WERI-Rb-1 (cell line): ENCODE measurements at regions not wholly inside any gene's neighbourhood (a gene's known extent, or its start where the extent isn't known, plus 50 kb on each side); places are given as distances from the start of the nearest gene placed in this dataset.
A peak's percentile ranks its signal among the peaks of the same experiment; 100 is the strongest.
"Not testable (repeated sequence)": the region's sequence is repeated elsewhere in the genome, so short reads cannot be mapped to it uniquely, and the experiment has no call there.

Experiments used
- DNase-seq: peaks from one replicate; pipeline ENCODE4 v3.0.0-alpha.2; 2020
- H3K27ac ChIP-seq: fragments of 250-450 bp; sonication (Bioruptor Pico); 2 replicates; pipeline ENCODE4 v1.5.1; 2020; ENCODE audit warnings: mild to moderate bottlenecking, moderate library complexity
- H3K27me3 ChIP-seq: fragments of 250-450 bp; sonication (Bioruptor Pico); 2 replicates; pipeline ENCODE4 v1.5.1; 2021; ENCODE audit warnings: mild to moderate bottlenecking, low read depth, moderate library complexity; ENCODE audit not compliant: insufficient read depth, severe bottlenecking
- H3K36me3 ChIP-seq: fragments of 250-450 bp; sonication (Bioruptor Pico); 2 replicates; pipeline ENCODE4 v1.5.1; 2020; ENCODE audit warnings: mild to moderate bottlenecking, moderate library complexity
- H3K4me3 ChIP-seq: 2 replicates; pipeline ENCODE4 v1.5.1; 2011; ENCODE audit warnings: low read depth, mild to moderate bottlenecking, control low read depth, low read length
- H3K9me3 ChIP-seq: fragments of 250-450 bp; sonication (Bioruptor Pico); 2 replicates; pipeline ENCODE4 v1.5.1; 2021; ENCODE audit warnings: mild to moderate bottlenecking, moderate library complexity; ENCODE audit not compliant: severe bottlenecking
- TF ChIP-seq, protein P1 (sequence below): IDR thresholded peaks from 2 replicates; pipeline ENCODE4 v1.5.1; 2011; ENCODE audit warnings: low read depth, mild to moderate bottlenecking, control low read depth, inconsistent platforms, low read length

DNA sequence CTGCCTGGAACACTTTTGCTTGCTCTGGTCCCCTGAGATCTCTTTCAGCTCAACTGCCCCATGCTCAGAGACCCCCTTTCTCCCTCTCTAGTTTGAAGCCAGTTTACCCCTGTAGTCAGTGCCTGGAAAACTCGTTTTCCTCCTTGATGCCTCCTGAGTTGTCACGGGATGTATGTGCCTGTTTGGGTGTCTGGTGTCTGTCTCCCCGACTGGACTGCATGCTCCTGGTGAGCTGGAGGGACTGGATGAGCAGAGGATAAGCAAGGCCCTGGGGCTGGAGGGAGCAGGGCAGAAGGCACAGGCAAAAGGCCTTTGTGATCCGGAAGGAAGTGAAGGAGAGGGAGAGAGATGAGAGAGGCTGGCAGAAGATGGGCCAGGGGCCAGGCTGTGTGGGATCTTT lies 120.3 kb upstream of the ZNF195 start:
- not testable (repeated sequence) for H3K27ac ChIP-seq, H3K4me3 ChIP-seq, H3K9me3 ChIP-seq, DNase-seq, H3K27me3 ChIP-seq, H3K36me3 ChIP-seq

DNA sequence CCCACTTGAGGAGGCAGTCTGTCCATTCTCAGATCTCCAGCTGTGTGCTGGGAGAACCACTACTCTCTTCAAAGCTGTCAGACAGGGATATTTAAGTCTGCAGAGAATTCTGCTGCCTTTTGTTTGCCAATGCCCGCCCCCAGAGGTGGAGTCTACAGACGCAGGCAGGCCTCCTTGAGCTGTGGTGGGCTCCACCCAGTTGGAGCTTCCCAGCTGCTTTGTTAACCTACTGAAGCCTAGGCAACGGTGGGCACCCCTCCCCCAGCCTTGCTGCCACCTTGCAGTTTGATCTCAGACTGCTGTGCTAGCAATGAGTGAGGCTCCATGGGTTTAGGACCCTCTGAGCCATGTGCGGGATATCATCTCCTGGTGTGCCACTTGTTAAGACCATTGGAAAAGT lies 119.4 kb upstream of the ZNF195 start:
- not testable (repeated sequence) for DNase-seq, H3K36me3 ChIP-seq, H3K9me3 ChIP-seq, H3K27me3 ChIP-seq, H3K27ac ChIP-seq, H3K4me3 ChIP-seq

DNA sequence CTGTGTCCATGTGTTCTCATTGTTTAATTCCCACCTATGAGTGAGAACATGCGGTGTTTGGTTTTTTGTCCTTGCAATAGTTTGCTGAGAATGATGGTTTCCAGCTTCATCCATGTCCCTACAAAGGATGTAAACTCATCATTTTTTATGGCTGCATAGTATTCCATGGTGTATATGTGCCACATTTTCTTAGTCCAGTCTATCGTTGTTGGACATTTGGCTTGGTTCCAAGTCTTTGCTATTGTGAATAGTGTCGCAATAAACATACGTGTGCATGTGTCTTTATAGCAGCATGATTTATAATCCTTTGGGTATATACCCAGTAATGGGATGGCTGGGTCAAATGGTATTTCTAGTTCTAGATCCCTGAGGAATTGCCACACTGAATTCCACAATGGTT lies 114.2 kb upstream of the ZNF195 start:
- not testable (repeated sequence) for H3K36me3 ChIP-seq, H3K4me3 ChIP-seq, H3K9me3 ChIP-seq, H3K27me3 ChIP-seq, H3K27ac ChIP-seq, DNase-seq

DNA sequence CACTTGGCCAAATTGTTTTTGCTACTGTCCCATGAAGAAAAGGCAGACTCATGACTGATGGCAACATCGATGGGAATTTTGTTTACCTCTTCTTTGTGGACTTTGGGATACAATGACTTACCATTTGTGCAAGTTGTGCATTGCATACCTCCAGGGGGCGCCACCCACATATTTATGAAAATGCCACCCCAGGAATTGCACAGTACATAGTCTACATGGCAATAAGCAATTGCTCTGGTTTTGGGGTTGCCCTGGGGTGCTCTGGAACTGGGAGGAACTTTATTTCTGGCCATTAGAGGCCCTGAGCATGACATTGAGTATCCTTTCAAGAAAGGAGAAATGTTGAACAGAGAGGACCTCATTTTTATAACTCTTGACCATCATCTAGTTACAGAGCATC lies 109.1 kb upstream of the ZNF195 start:
- not testable (repeated sequence) for H3K27ac ChIP-seq, DNase-seq, H3K9me3 ChIP-seq, H3K27me3 ChIP-seq, H3K4me3 ChIP-seq, H3K36me3 ChIP-seq

DNA sequence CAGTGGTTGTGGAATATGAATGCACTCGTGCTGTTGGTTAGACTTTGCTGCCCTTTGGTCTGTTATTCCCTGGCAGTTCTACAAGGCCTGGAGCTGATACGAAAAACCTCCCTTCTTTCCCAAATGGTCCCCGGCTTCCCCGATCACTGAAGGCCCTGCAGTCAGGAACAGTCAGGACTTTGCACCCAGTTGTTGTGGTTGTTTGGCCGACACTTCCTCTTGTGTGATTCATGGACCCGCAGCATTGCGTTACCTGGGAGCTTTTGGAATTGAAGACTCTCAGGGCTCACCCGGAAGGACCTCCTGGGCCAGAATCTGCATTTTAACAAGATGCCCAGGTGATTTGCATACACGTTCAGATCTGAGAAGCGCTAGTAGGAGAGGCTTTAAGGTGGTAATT lies 106.8 kb upstream of the ZNF195 start:
- not testable (repeated sequence) for H3K27ac ChIP-seq, H3K36me3 ChIP-seq, H3K27me3 ChIP-seq, DNase-seq, H3K9me3 ChIP-seq, H3K4me3 ChIP-seq

DNA sequence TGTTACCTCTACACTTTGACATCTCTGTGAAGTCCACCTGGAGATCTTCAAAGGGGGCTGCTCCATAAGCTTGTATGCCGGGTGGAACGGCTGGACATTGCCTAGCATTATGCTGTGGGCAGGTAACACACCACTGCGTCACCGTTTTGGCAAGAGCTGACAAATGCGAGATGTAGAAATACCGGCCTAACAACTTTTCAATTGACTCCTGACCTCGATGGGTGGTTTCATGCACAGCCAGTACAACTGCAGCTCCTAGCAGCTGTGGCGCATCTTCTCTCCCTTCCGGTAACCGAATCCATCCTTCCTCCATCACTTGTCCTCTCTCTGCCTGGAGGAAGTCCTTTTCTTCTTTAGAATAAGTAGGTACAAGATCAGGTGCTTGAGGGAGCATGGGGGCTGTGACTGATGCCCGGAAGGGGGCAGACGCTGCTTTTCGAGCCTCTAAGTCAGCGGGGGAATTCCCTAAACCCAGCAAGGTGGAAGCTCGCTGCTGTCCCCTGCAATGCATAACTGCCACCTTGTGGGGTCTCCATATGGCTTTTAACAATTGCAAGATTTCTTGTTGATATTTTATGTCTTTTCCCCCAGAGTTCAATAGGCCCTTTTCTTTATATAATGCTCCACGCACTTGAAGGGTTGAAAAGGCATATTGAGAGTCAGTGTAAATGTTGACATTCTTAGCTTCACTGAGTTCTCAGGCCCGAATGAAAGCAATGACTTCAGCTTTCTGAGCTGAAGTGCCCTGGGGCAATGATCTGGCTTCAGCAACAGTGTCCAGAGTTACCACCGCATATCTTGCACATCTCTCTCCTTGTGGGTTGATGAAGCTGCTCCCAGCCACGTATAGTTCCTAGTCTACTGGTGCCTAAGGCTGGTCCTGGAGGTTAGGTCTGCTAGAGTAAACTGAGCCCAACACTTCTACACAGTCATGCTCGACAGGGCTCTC lies 98.3 kb upstream of the ZNF195 start:
- H3K4me3 ChIP-seq, H3K36me3 ChIP-seq, H3K27ac ChIP-seq, H3K27me3 ChIP-seq, DNase-seq, H3K9me3 ChIP-seq: not testable (repeated sequence)

DNA sequence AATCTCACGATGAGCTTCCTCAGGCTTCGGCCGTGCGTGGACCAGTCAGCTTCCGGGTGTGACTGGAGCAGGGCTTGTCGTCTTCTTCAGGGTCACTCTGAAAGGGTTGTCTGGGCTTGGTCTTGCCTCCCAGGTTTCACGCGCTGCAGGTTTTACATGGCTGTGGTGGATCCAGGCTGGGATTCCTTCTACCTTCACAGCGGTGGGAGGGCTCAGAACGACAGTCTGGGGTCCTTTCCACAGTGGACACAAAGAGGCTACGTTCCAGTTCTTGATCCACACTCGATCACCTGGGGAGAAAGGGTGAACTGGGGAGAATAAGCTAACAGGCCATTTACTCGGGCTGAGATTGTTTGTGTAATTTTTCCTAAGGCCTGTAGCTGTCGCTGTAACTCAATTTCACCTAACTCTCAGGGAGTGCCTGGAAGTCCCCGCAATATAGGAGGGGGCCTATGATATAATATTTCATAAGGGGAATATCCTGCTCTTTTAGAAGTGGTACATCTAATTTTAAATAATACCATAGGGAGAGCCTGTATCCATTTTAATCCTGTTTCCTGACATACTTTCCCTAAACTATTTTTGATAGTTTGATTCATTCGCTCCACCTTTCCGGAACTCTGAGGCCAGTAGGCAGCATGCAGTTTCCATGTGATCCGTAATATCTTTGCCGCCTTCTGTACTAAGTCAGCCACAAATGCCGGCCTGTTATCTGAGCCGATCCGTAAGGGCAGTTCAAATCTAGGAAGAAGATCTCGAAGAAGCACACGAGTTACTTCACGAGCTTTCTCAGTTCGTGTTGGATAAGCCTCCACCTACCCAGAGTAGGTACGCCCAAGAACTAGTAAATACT lies 97.4 kb upstream of the ZNF195 start:
- DNase-seq, H3K9me3 ChIP-seq, H3K4me3 ChIP-seq, H3K27ac ChIP-seq, H3K36me3 ChIP-seq, H3K27me3 ChIP-seq: not testable (repeated sequence)

DNA sequence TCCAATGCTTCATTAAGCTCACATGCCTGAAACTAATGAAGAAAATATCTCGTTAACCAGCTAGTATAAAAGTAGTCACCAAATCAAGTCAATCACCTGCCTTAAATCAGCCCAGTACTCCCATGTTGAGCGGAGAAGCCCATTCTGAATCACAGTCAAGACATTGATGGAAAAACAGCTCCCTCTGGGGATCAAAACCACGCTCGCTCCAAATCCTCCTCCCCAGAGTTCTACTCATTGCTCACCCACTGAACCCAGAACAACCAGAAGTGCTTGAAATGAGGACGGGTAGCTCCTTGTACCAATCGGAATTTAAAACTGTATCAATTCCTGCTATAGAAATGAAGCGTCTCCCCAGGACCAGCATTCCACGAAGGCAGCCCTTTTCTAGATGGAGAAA lies 90.0 kb upstream of the ZNF195 start:
- not testable (repeated sequence) for H3K27me3 ChIP-seq, H3K4me3 ChIP-seq
- DNase-seq, result peak; percentile 41

DNA sequence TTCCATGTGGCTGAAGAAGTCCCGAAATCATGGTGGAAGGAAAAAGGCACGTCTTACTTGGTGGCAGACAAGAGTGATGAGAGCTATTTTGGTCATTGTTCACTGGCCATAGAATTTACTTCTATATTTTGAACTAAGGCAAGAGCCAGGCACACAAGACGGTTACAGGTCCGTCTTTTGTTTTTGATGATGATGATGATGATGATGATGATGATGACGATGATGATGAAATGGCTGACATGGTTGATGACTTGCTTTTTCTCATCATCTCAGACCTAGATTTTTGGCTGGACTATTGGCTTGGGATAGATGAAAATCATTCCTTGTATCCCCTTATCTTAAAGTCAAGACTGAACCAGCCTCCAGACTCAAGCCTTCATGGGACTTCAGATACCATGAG lies 88.7 kb upstream of the ZNF195 start:
- DNase-seq, H3K4me3 ChIP-seq, H3K9me3 ChIP-seq, H3K27ac ChIP-seq, H3K36me3 ChIP-seq, H3K27me3 ChIP-seq: not testable (repeated sequence)

More for the DNA sequence above, 90.0 kb upstream of the ZNF195 start:
- H3K36me3 ChIP-seq, H3K9me3 ChIP-seq, H3K27ac ChIP-seq: not testable (repeated sequence)

DNA sequence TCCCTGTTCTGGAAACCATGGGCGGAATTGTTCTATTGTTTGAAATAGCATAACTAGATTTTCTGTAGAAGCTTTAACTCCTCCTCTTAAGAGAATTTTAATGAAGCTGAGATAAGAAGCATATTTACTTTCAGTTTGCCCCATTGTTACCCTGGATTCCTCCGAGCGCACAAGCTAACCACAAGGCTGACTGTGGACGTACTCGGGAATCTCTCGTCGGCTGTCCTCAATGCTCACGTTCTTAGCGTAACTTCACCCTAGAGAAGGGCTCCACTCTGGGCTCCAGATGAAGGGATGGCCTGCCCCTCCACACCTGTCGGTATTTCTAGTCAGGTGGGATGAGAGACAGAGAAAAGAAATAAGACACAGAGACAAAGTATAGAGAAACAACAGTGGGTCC lies 76.7 kb upstream of the ZNF195 start:
- H3K4me3 ChIP-seq, H3K27me3 ChIP-seq, DNase-seq, H3K27ac ChIP-seq, H3K36me3 ChIP-seq, H3K9me3 ChIP-seq: not testable (repeated sequence)

DNA sequence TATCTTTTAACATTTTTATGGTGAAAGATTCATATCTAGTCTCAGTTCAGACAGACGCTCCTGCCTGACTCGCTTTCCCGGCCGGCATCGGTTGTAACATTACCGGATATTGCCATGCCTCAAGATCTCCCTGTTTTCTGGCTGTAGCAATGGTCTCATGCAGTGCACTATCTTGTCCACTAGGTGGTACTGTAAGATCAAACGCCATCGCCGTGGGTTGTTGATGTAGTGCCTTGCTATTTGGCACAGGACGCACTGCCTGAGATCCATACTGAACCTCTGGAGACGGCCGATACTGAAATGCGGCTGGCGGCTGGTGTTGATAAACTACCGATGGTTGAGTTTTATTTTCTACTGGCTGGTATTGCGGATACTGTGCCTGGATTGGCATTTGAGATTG lies 75.9 kb upstream of the ZNF195 start:
- not testable (repeated sequence) for H3K27me3 ChIP-seq, H3K4me3 ChIP-seq, H3K36me3 ChIP-seq, H3K9me3 ChIP-seq, H3K27ac ChIP-seq
- TF ChIP-seq, protein P1, sequence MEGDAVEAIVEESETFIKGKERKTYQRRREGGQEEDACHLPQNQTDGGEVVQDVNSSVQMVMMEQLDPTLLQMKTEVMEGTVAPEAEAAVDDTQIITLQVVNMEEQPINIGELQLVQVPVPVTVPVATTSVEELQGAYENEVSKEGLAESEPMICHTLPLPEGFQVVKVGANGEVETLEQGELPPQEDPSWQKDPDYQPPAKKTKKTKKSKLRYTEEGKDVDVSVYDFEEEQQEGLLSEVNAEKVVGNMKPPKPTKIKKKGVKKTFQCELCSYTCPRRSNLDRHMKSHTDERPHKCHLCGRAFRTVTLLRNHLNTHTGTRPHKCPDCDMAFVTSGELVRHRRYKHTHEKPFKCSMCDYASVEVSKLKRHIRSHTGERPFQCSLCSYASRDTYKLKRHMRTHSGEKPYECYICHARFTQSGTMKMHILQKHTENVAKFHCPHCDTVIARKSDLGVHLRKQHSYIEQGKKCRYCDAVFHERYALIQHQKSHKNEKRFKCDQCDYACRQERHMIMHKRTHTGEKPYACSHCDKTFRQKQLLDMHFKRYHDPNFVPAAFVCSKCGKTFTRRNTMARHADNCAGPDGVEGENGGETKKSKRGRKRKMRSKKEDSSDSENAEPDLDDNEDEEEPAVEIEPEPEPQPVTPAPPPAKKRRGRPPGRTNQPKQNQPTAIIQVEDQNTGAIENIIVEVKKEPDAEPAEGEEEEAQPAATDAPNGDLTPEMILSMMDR, result peak; percentile 47; the same call in 1 of the 2 replicates
- DNase-seq, result peak; percentile 53

DNA sequence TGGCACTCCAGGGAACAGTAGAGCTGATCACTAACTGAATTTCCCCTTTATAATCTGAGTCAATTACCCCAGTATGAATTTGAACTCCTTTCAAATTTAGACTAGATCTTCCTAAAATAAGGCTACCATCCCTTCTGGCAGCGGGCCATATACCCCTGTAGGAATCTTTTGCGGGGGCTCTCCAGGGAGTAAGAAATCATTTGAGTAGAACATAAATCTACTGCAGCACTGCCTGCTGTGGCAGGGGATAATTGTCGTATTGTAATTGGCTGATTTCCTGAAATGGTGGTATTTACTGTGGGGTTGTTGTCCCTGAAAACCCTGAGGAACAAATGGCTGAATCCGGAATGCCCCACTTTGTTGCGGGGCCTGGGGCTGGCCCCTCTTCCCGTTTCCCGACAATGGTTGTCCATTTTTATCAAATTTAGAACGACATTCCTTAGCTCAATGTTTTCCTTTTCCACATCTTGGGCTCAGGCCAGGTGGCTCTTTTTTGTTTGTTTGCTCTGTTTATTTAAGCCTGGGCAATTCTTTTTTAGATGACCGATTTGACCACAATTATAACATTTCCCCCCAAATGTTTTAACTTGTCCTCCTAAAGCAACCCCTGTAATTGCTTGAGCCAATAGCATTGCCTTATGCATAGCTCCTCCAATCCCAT lies 74.8 kb upstream of the ZNF195 start:
- DNase-seq, H3K27me3 ChIP-seq, H3K36me3 ChIP-seq, H3K4me3 ChIP-seq, H3K9me3 ChIP-seq, H3K27ac ChIP-seq: not testable (repeated sequence)

DNA sequence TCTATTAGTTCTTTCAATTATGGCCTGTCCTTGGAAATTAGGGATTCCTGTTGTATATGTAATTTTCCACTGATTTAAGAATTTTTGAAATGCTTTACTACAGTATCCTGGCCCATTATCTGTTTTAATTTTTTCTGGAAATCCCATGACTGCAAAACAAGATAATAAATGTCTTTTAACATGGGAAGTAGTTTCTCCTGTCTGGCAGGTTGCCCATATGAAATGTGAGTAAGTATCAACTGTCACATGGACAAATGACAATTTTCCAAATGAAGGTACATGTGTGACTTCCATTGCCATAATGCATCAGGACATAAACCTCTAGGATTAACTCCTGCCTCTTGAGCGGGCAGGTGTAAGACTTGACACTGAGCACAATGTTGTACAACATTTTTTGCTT lies 71.9 kb upstream of the ZNF195 start:
- H3K36me3 ChIP-seq, H3K27me3 ChIP-seq, DNase-seq, H3K9me3 ChIP-seq, H3K4me3 ChIP-seq: not testable (repeated sequence)
- peak overlapping the region; percentile 7; the same call in 1 of the 2 replicates for H3K27ac ChIP-seq
